ENCODE measurements at regions not wholly inside any gene's neighbourhood (a gene's known extent, or its start where the extent isn't known, plus 50 kb on each side); places are given as distances from the start of the nearest gene placed in this dataset.
"Not testable (repeated sequence)": the region's sequence is repeated elsewhere in the genome, so short reads cannot be mapped to it uniquely, and the experiment has no call there.

- not testable (repeated sequence) for H3K9me3 Mint-ChIP-seq, H3K4me1 Mint-ChIP-seq, H3K36me3 Mint-ChIP-seq, H3K4me3 Mint-ChIP-seq, H3K27me3 Mint-ChIP-seq, H3K27ac Mint-ChIP-seq
Observed at GRCh38 chr4:9110700-9111099, 59.5 kb upstream of the FAM90A26 start.

GRCh38 chr4:9103148-9103524 lies 67.1 kb upstream of the FAM90A26 start:
- H3K36me3 Mint-ChIP-seq, H3K4me3 Mint-ChIP-seq, H3K27ac Mint-ChIP-seq, H3K27me3 Mint-ChIP-seq, H3K4me1 Mint-ChIP-seq, H3K9me3 Mint-ChIP-seq: not testable (repeated sequence)

GRCh38 chr4:9102471-9103147 lies 67.6 kb upstream of the FAM90A26 start:
- not testable (repeated sequence) for H3K4me1 Mint-ChIP-seq, H3K27ac Mint-ChIP-seq, H3K27me3 Mint-ChIP-seq, H3K9me3 Mint-ChIP-seq, H3K36me3 Mint-ChIP-seq, H3K4me3 Mint-ChIP-seq

- not testable (repeated sequence) for H3K4me3 Mint-ChIP-seq, H3K27ac Mint-ChIP-seq, H3K36me3 Mint-ChIP-seq, H3K4me1 Mint-ChIP-seq, H3K27me3 Mint-ChIP-seq, H3K9me3 Mint-ChIP-seq
Observed at GRCh38 chr4:9096330-9096729, 73.9 kb upstream of the FAM90A26 start.

GRCh38 chr4:9078796-9079195 lies 91.4 kb upstream of the FAM90A26 start:
- H3K9me3 Mint-ChIP-seq, H3K4me1 Mint-ChIP-seq, H3K36me3 Mint-ChIP-seq, H3K27me3 Mint-ChIP-seq, H3K4me3 Mint-ChIP-seq, H3K27ac Mint-ChIP-seq: not testable (repeated sequence)

- not testable (repeated sequence) for H3K36me3 Mint-ChIP-seq, H3K27ac Mint-ChIP-seq, H3K9me3 Mint-ChIP-seq, H3K27me3 Mint-ChIP-seq, H3K4me1 Mint-ChIP-seq, H3K4me3 Mint-ChIP-seq
Observed at GRCh38 chr4:9076974-9077373, 93.2 kb upstream of the FAM90A26 start.

- not testable (repeated sequence) for H3K36me3 Mint-ChIP-seq, H3K9me3 Mint-ChIP-seq, H3K27ac Mint-ChIP-seq, H3K27me3 Mint-ChIP-seq, H3K4me3 Mint-ChIP-seq, H3K4me1 Mint-ChIP-seq
Observed at GRCh38 chr4:9076486-9076885, 93.7 kb upstream of the FAM90A26 start.

GRCh38 chr4:9073371-9073770 lies 96.8 kb upstream of the FAM90A26 start:
- not testable (repeated sequence) for H3K4me1 Mint-ChIP-seq, H3K9me3 Mint-ChIP-seq, H3K27ac Mint-ChIP-seq, H3K27me3 Mint-ChIP-seq, H3K4me3 Mint-ChIP-seq, H3K36me3 Mint-ChIP-seq

- H3K36me3 Mint-ChIP-seq, H3K4me3 Mint-ChIP-seq: not testable (repeated sequence)
Observed at GRCh38 chr4:9072521-9073220, 97.5 kb upstream of the FAM90A26 start.

DNA sequence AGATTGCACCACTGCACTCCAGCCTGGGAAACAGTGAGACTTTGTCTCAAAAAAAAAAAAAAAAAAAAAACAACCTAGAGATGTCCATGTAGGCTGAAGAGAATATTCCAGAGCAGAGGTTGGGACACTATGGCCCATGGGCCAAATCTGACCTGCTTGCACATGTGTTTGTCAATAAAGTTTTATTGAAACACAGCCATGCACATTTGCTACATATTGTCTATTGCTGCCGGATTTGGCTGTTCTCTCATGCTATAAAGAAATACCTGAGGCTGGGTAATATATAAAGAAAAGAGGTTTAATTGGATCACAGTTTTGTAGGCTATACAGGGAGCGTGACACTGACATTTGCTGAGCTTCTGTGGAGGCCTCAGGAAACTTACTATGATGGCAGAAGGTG lies 102.3 kb upstream of the FAM90A26 start:
- H3K4me3 Mint-ChIP-seq, H3K27me3 Mint-ChIP-seq, H3K4me1 Mint-ChIP-seq, H3K27ac Mint-ChIP-seq: not testable (repeated sequence)
- peaks cover 11% of the 10 kb centered on the region for H3K9me3 Mint-ChIP-seq
- peaks cover 14% of the 10 kb centered on the region for H3K36me3 Mint-ChIP-seq

More at GRCh38 chr4:9072521-9073220, 97.5 kb upstream of the FAM90A26 start:
- H3K9me3 Mint-ChIP-seq, H3K27ac Mint-ChIP-seq, H3K27me3 Mint-ChIP-seq, H3K4me1 Mint-ChIP-seq: not testable (repeated sequence)

DNA sequence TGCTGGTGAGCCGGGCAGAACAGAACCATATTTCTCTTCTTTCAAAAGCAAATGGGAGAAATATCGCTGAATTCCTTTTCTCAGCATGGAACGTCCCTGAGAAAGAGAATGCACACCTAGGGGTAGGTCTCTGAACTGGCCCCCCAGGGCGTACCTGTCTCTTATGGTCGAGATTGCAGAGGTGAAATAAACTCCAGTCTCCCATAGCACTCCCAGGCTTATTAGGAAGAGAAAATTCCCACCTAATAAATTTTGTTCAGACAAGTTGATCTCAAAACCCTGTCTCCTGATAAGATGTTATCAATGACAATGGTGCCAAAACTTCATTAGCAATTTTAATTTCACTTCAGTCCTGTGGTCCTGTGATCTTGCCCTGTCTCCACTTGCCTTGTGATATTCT lies 106.6 kb upstream of the FAM90A26 start:
- not testable (repeated sequence) for H3K27ac Mint-ChIP-seq, H3K27me3 Mint-ChIP-seq, H3K4me1 Mint-ChIP-seq, H3K4me3 Mint-ChIP-seq
- Mint-ChIP-seq H3K36me3 (peaks cover 14% of the 10 kb centered on the region), H3K9me3 (peaks cover 11% of the 10 kb centered on the region)

DNA sequence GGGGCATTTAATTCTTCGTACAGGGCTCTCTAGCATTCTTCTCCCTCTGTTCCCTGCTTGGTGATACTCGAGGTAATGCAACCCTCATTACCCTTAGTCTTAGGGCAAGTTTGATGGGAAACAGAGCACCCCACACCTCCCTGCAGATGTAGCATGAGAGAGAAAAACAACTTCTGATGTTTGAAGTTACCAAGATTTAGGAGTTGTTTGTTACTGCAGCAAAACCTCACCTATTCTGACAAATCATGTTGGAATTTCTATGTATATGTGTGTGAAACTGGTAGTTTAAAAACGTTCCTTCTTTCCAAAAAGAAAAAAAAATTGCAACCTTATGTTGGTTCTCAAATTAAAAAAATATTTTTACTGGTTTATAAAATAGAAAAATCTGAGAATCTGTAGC lies 145.3 kb upstream of the FAM90A26 start:
- not testable (repeated sequence) for H3K9me3 Mint-ChIP-seq, H3K36me3 Mint-ChIP-seq, H3K27ac Mint-ChIP-seq

GRCh38 chr4:9009792-9010191 lies 138.2 kb upstream of the HMX1 start:
- not testable (repeated sequence) for H3K4me1 Mint-ChIP-seq, H3K9me3 Mint-ChIP-seq, H3K36me3 Mint-ChIP-seq, H3K27ac Mint-ChIP-seq, H3K27me3 Mint-ChIP-seq, H3K4me3 Mint-ChIP-seq

More for the DNA sequence above, 145.3 kb upstream of the FAM90A26 start:
- not testable (repeated sequence) for H3K4me1 Mint-ChIP-seq, H3K4me3 Mint-ChIP-seq
- H3K27me3 Mint-ChIP-seq, result peaks cover 15% of the 10 kb centered on the region

- not testable (repeated sequence) for H3K4me3 Mint-ChIP-seq, H3K9me3 Mint-ChIP-seq, H3K27me3 Mint-ChIP-seq, H3K36me3 Mint-ChIP-seq, H3K27ac Mint-ChIP-seq, H3K4me1 Mint-ChIP-seq
Observed at GRCh38 chr4:9008407-9008806, 136.8 kb upstream of the HMX1 start.

DNA sequence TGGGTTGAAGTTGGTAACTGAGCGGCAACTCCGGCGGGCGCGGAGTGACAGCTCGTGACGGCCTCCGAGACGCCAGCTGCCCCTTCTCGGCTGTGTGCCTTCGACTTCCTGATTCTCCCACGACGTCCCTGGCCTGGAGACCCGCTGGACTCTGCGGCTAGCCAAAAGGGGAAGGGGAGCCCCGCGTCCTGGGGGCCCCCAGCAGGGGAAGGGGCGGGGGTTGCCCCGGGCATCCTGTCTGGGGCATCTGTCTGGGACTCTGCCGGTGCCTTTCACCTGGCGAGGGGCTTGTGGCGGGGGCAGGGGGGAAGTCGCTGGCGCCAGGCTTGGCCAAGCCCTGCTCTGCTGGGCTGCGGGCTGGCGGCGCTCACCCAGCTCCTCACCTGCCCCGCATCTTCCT lies 129.5 kb upstream of the HMX1 start:
- H3K27ac Mint-ChIP-seq, H3K4me1 Mint-ChIP-seq, H3K9me3 Mint-ChIP-seq, H3K36me3 Mint-ChIP-seq: not testable (repeated sequence)
- H3K4me3 Mint-ChIP-seq, result peak overlapping the region; percentile 55
- H3K27me3 Mint-ChIP-seq, result peaks cover 11% of the 10 kb centered on the region

- not testable (repeated sequence) for H3K9me3 Mint-ChIP-seq, H3K36me3 Mint-ChIP-seq, H3K4me1 Mint-ChIP-seq, H3K27me3 Mint-ChIP-seq, H3K27ac Mint-ChIP-seq
- H3K4me3 Mint-ChIP-seq, result peak overlapping the region; percentile 12
Observed at GRCh38 chr4:9000505-9001001, 128.9 kb upstream of the HMX1 start.

DNA sequence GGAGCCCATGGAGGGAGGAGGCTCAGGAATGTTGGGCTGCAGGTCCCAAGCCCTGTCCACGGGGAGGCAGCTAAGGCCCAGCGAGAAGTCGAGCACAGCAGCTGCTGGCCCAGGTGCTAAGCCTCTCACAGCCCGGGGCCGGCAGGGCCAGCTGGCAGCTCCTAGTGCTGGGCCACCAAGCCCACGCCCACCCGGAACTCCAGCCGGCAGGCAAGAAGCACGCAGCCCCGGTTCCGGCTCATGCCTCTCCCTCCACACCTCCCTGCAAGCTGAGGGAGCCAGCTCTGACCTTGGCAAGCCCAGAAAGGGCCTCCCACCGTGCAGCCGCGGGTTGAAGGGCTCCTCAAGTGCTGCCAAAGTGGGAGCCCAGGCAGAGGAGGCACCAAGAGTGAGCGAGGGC lies 121.3 kb upstream of the HMX1 start:
- not testable (repeated sequence) for H3K9me3 Mint-ChIP-seq, H3K4me3 Mint-ChIP-seq, H3K27ac Mint-ChIP-seq, H3K36me3 Mint-ChIP-seq, H3K4me1 Mint-ChIP-seq, H3K27me3 Mint-ChIP-seq
